ENCODE measurements at regions not wholly inside any gene's neighbourhood (a gene's known extent, or its start where the extent isn't known, plus 50 kb on each side); places are given as distances from the start of the nearest gene placed in this dataset.
"Not testable (repeated sequence)": the region's sequence is repeated elsewhere in the genome, so short reads cannot be mapped to it uniquely, and the experiment has no call there.

- no peaks in the 10 kb centered on the region for H3K27me3 Mint-ChIP-seq (ENCODE audit: unreplicated experiment)
- TF ChIP-seq CTCF (IDR thresholded peaks at IDR 0.05; ENCODE audit: unreplicated experiment): no peak
- DNase-seq (ENCODE audit: low spot score): no peak
- peak overlapping the region; percentile 91 for H3K27ac Mint-ChIP-seq (ENCODE audit: unreplicated experiment)
- no peaks in the 10 kb centered on the region for H3K36me3 Mint-ChIP-seq (ENCODE audit: low read depth, unreplicated experiment)
- no peak overlapping the region for H3K4me3 Mint-ChIP-seq (ENCODE audit: unreplicated experiment)
- no peaks in the 10 kb centered on the region for H3K9me3 Mint-ChIP-seq (ENCODE audit: unreplicated experiment)
- peaks cover 25% of the 10 kb centered on the region for H3K4me1 Mint-ChIP-seq (ENCODE audit: unreplicated experiment)
Observed at GRCh38 chr2:125747165-125747425, 908.9 kb upstream of the GYPC start.

GRCh38 chr2:125756431-125756830, 899.5 kb upstream of the GYPC start:
- H3K4me1 Mint-ChIP-seq (ENCODE audit: unreplicated experiment): peaks cover 7% of the 10 kb centered on the region
- H3K9me3 Mint-ChIP-seq (ENCODE audit: unreplicated experiment): no peaks in the 10 kb centered on the region
- no peak overlapping the region for H3K4me3 Mint-ChIP-seq (ENCODE audit: unreplicated experiment)
- H3K27me3 Mint-ChIP-seq (ENCODE audit: unreplicated experiment): no peaks in the 10 kb centered on the region
- no peak overlapping the region for H3K27ac Mint-ChIP-seq (ENCODE audit: unreplicated experiment)
- TF ChIP-seq CTCF (IDR thresholded peaks at IDR 0.05; ENCODE audit: unreplicated experiment): no peak
- DNase-seq (ENCODE audit: low spot score): no peak
- no peaks in the 10 kb centered on the region for H3K36me3 Mint-ChIP-seq (ENCODE audit: low read depth, unreplicated experiment)

GRCh38 chr2:125796784-125797183, 859.2 kb upstream of the GYPC start:
- Mint-ChIP-seq H3K9me3 (ENCODE audit: unreplicated experiment) (peaks cover 4% of the 10 kb centered on the region), H3K27ac (ENCODE audit: unreplicated experiment) (no peak overlapping the region), H3K27me3 (ENCODE audit: unreplicated experiment) (no peaks in the 10 kb centered on the region), H3K36me3 (ENCODE audit: low read depth, unreplicated experiment) (no peaks in the 10 kb centered on the region), H3K4me3 (ENCODE audit: unreplicated experiment) (no peak overlapping the region), H3K4me1 (ENCODE audit: unreplicated experiment) (no peaks in the 10 kb centered on the region)
- DNase-seq (ENCODE audit: low spot score): no peak
- no peak for TF ChIP-seq CTCF (IDR thresholded peaks at IDR 0.05; ENCODE audit: unreplicated experiment)

- no peak overlapping the region for H3K4me3 Mint-ChIP-seq (ENCODE audit: unreplicated experiment)
- no peak for TF ChIP-seq CTCF (IDR thresholded peaks at IDR 0.05; ENCODE audit: unreplicated experiment)
- no peaks in the 10 kb centered on the region for H3K36me3 Mint-ChIP-seq (ENCODE audit: low read depth, unreplicated experiment)
- H3K9me3 Mint-ChIP-seq (ENCODE audit: unreplicated experiment): peaks cover 4% of the 10 kb centered on the region
- no peak overlapping the region for H3K27ac Mint-ChIP-seq (ENCODE audit: unreplicated experiment)
- no peaks in the 10 kb centered on the region for H3K27me3 Mint-ChIP-seq (ENCODE audit: unreplicated experiment)
- no peak for DNase-seq (ENCODE audit: low spot score)
- no peaks in the 10 kb centered on the region for H3K4me1 Mint-ChIP-seq (ENCODE audit: unreplicated experiment)
Observed at GRCh38 chr2:125797192-125797591, 858.8 kb upstream of the GYPC start.

GRCh38 chr2:125822746-125823145, 833.2 kb upstream of the GYPC start:
- no peaks in the 10 kb centered on the region for H3K27me3 Mint-ChIP-seq (ENCODE audit: unreplicated experiment)
- H3K4me1 Mint-ChIP-seq (ENCODE audit: unreplicated experiment): no peaks in the 10 kb centered on the region
- no peak overlapping the region for H3K4me3 Mint-ChIP-seq (ENCODE audit: unreplicated experiment)
- no peaks in the 10 kb centered on the region for H3K36me3 Mint-ChIP-seq (ENCODE audit: low read depth, unreplicated experiment)
- DNase-seq (ENCODE audit: low spot score): no peak
- no peak overlapping the region for H3K27ac Mint-ChIP-seq (ENCODE audit: unreplicated experiment)
- no peak for TF ChIP-seq CTCF (IDR thresholded peaks at IDR 0.05; ENCODE audit: unreplicated experiment)
- H3K9me3 Mint-ChIP-seq (ENCODE audit: unreplicated experiment): no peaks in the 10 kb centered on the region

GRCh38 chr2:125825781-125826180, 830.2 kb upstream of the GYPC start:
- not testable (repeated sequence) for H3K4me1 Mint-ChIP-seq (ENCODE audit: unreplicated experiment); H3K27me3 Mint-ChIP-seq (ENCODE audit: unreplicated experiment); DNase-seq (ENCODE audit: low spot score); H3K36me3 Mint-ChIP-seq (ENCODE audit: low read depth, unreplicated experiment); H3K9me3 Mint-ChIP-seq (ENCODE audit: unreplicated experiment); H3K27ac Mint-ChIP-seq (ENCODE audit: unreplicated experiment); H3K4me3 Mint-ChIP-seq (ENCODE audit: unreplicated experiment)

Measured in endothelial cell (in vitro differentiated cells).